ENCODE measurements at regions not wholly inside any gene's neighbourhood (a gene's known extent, or its start where the extent isn't known, plus 50 kb on each side); places are given as distances from the start of the nearest gene placed in this dataset.

DNA sequence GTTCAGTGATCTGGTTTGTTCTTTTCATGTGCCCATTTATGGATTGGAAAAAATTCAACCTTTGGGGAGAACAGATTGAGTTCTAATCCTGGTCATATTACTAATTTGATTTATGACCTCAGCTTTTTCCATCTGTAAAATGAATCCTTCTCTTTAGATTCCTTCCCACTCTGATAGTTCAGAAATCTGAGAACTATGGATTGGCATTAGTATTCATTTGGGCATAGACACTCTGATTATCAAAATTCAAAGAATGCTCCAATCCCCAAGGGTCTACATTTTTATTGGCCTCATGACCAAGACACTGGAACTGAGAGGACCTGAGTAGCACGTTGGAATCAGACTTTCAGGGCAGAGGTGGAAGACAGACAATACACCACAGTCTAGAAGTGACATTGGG is 405.9 kb upstream of the PAPPA start:
- ChIA-PET CTCF (no interaction called here), POLR2A (no interaction called here)
- H3K4me3 ChIP-seq: no peak overlapping the region
- WGBS (ENCODE audit: missing lambda C conversion rate): 24% methylated on average over 1 of the region's 1 CpG
- DNase-seq (ENCODE audit: low read depth in 1 of 2, low spot score in 1 of 2) (no peak), ATAC-seq (no peak), FAIRE-seq (no peak)
- no peaks in the 10 kb centered on the region for H3K9me3 ChIP-seq
- TF ChIP-seq, protein P1, sequence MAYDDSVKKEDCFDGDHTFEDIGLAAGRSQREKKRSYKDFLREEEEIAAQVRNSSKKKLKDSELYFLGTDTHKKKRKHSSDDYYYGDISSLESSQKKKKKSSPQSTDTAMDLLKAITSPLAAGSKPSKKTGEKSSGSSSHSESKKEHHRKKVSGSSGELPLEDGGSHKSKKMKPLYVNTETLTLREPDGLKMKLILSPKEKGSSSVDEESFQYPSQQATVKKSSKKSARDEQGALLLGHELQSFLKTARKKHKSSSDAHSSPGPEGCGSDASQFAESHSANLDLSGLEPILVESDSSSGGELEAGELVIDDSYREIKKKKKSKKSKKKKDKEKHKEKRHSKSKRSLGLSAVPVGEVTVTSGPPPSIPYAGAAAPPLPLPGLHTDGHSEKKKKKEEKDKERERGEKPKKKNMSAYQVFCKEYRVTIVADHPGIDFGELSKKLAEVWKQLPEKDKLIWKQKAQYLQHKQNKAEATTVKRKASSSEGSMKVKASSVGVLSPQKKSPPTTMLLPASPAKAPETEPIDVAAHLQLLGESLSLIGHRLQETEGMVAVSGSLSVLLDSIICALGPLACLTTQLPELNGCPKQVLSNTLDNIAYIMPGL (CRISPR knock-in tag; IDR thresholded peaks at IDR 0.05; ENCODE audit: borderline replicate concordance): no peak
- TF ChIP-seq RARB (CRISPR knock-in tag; IDR thresholded peaks at IDR 0.05): no peak
- TF ChIP-seq POLR2AphosphoS2 (conservative IDR thresholded peaks at IDR 0.05; ENCODE audit: low read length): no peak
- no peak for TF ChIP-seq SREBF2 (IDR thresholded peaks at IDR 0.05)
- TF ChIP-seq ZFP36 (IDR thresholded peaks at IDR 0.05; ENCODE audit: borderline replicate concordance, partially characterized antibody): no peak
- no peak for TF ChIP-seq GATA3 (IDR thresholded peaks at IDR 0.05; ENCODE audit: borderline replicate concordance)
- no peak for TF ChIP-seq ZNF302 (CRISPR knock-in tag; IDR thresholded peaks at IDR 0.05)
- no peak for TF ChIP-seq KDM1A (IDR thresholded peaks at IDR 0.05; ENCODE audit: low read depth)
- TF ChIP-seq, protein P2, sequence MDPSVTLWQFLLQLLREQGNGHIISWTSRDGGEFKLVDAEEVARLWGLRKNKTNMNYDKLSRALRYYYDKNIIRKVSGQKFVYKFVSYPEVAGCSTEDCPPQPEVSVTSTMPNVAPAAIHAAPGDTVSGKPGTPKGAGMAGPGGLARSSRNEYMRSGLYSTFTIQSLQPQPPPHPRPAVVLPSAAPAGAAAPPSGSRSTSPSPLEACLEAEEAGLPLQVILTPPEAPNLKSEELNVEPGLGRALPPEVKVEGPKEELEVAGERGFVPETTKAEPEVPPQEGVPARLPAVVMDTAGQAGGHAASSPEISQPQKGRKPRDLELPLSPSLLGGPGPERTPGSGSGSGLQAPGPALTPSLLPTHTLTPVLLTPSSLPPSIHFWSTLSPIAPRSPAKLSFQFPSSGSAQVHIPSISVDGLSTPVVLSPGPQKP (IDR thresholded peaks at IDR 0.05; ENCODE audit: low read depth, low read length): no peak
- TF ChIP-seq JUN (IDR thresholded peaks at IDR 0.05): no peak
- TF ChIP-seq, protein P3, sequence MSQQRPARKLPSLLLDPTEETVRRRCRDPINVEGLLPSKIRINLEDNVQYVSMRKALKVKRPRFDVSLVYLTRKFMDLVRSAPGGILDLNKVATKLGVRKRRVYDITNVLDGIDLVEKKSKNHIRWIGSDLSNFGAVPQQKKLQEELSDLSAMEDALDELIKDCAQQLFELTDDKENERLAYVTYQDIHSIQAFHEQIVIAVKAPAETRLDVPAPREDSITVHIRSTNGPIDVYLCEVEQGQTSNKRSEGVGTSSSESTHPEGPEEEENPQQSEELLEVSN (IDR thresholded peaks at IDR 0.05; ENCODE audit: borderline replicate concordance, low read depth): no peak
- no peak for TF ChIP-seq MAZ (IDR thresholded peaks at IDR 0.05; ENCODE audit: borderline replicate concordance, low read depth, low read length)
- no peak for TF ChIP-seq RNF2 (IDR thresholded peaks at IDR 0.05; ENCODE audit: borderline replicate concordance, low read depth)
- TF ChIP-seq MYC (IDR thresholded peaks at IDR 0.05; ENCODE audit: borderline replicate concordance, low read length): no peak
- TF ChIP-seq FOSL2 (IDR thresholded peaks at IDR 0.05): no peak
- TF ChIP-seq FOSL2 (CRISPR knock-in tag; IDR thresholded peaks at IDR 0.05): no peak
- no peak for TF ChIP-seq CEBPB (IDR thresholded peaks at IDR 0.05)
- no peak overlapping the region for H3K4me2 ChIP-seq
- H3K4me1 ChIP-seq: no peaks in the 10 kb centered on the region
- H3K27ac ChIP-seq: no peak overlapping the region

DNA sequence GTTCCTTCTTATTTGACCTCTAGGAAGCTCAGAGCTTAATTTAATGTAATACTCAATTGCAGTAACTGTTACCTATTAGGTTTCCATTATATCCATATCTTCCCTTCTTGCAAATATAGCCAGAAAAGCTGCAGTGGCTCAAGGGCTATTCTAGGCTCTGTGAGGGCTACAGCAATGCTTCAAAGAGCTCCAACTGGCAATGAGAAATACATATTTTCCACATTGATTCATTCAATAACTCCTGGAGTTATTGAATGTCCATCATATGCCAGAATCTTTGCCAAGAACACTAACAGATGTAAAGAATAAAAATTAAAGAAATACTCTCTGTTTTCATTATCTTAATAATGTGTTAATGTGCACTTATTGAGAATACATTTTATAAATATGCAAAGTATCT is 396.9 kb upstream of the PAPPA start:
- ChIA-PET CTCF (interaction anchor here (1.1 kb wide), 1 partner anchor 10 kb away, joined by 4 read pairs; no protein-coding TSS in a partner anchor), POLR2A (interaction anchor here (1.5 kb wide), 1 partner anchor 84 kb away, joined by 3 read pairs; no protein-coding TSS in a partner anchor)
- DNase-seq (ENCODE audit: low read depth in 1 of 2, low spot score in 1 of 2): no peak
- H3K4me3 ChIP-seq: no peak overlapping the region
- no peaks in the 10 kb centered on the region for H3K9me3 ChIP-seq
- no peak overlapping the region for H3K27ac ChIP-seq
- no peaks in the 10 kb centered on the region for H3K4me1 ChIP-seq
- no peak for TF ChIP-seq HDAC2 (IDR thresholded peaks at IDR 0.05)
- no peak for TF ChIP-seq CEBPB (IDR thresholded peaks at IDR 0.05)
- no peak for TF ChIP-seq GATA3 (IDR thresholded peaks at IDR 0.05; ENCODE audit: borderline replicate concordance)
- TF ChIP-seq, protein P4, sequence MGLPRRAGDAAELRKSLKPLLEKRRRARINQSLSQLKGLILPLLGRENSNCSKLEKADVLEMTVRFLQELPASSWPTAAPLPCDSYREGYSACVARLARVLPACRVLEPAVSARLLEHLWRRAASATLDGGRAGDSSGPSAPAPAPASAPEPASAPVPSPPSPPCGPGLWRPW (IDR thresholded peaks at IDR 0.05): no peak
- TF ChIP-seq RCOR1 (IDR thresholded peaks at IDR 0.05; ENCODE audit: low read depth, low read length): no peak
- TF ChIP-seq POLR2AphosphoS2 (conservative IDR thresholded peaks at IDR 0.05; ENCODE audit: low read length): no peak
- no peak for TF ChIP-seq POLR2A (IDR thresholded peaks at IDR 0.05; ENCODE audit: low read length)
- TF ChIP-seq FOSL2 (IDR thresholded peaks at IDR 0.05): no peak
- TF ChIP-seq FOSL2 (CRISPR knock-in tag; IDR thresholded peaks at IDR 0.05): no peak
- no peak for TF ChIP-seq MYC (IDR thresholded peaks at IDR 0.05; ENCODE audit: borderline replicate concordance, low read length)
- no peak for TF ChIP-seq JUNB (IDR thresholded peaks at IDR 0.05)
- TF ChIP-seq PHF8 (IDR thresholded peaks at IDR 0.05; ENCODE audit: borderline replicate concordance, low read depth): no peak
- no peak for TF ChIP-seq KDM5A (IDR thresholded peaks at IDR 0.05)
- no peak for TF ChIP-seq MAZ (IDR thresholded peaks at IDR 0.05; ENCODE audit: borderline replicate concordance, low read depth, low read length)
- TF ChIP-seq RFX5 (IDR thresholded peaks at IDR 0.05): no peak
- TF ChIP-seq BHLHE40 (IDR thresholded peaks at IDR 0.05; ENCODE audit: low read depth, low read length): no peak
- TF ChIP-seq, protein P5, sequence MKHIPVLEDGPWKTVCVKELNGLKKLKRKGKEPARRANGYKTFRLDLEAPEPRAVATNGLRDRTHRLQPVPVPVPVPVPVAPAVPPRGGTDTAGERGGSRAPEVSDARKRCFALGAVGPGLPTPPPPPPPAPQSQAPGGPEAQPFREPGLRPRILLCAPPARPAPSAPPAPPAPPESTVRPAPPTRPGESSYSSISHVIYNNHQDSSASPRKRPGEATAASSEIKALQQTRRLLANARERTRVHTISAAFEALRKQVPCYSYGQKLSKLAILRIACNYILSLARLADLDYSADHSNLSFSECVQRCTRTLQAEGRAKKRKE (CRISPR knock-in tag; IDR thresholded peaks at IDR 0.05; ENCODE audit: low read depth): no peak
- no peak for TF ChIP-seq HEYL (CRISPR knock-in tag; IDR thresholded peaks at IDR 0.05)
- TF ChIP-seq RARB (CRISPR knock-in tag; IDR thresholded peaks at IDR 0.05): no peak
- no peak for TF ChIP-seq CBX2 (IDR thresholded peaks at IDR 0.05; ENCODE audit: borderline replicate concordance, low read depth)
- no peak for TF ChIP-seq JUN (IDR thresholded peaks at IDR 0.05)
- H3K4me2 ChIP-seq: no peak overlapping the region
- FAIRE-seq: peak; percentile 13
- ATAC-seq: no peak
